ENCODE measurements at regions not wholly inside any gene's neighbourhood (a gene's known extent, or its start where the extent isn't known, plus 50 kb on each side); places are given as distances from the start of the nearest gene placed in this dataset.

GRCh38 chr2:136167721-136168475 is 49.9 kb upstream of the CXCR4 start:
- no peak for TF ChIP-seq EZH2 (IDR thresholded peaks at IDR 0.05; ENCODE audit: borderline replicate concordance, low read length)
- TF ChIP-seq CTCF (IDR thresholded peaks at IDR 0.05; ENCODE audit: low read length): no peak
